ENCODE measurements at regions not wholly inside any gene's neighbourhood (a gene's known extent, or its start where the extent isn't known, plus 50 kb on each side); places are given as distances from the start of the nearest gene placed in this dataset.

GRCh38 chr2:195489101-195489500 is 167.9 kb upstream of the SLC39A10 start:
- H3K27me3 ChIP-seq (ENCODE audit: insufficient read depth, low read length), result no peaks in the 10 kb centered on the region
- H3K27ac ChIP-seq (ENCODE audit: low read depth, low read length), result no peak overlapping the region
- H3K79me2 ChIP-seq (ENCODE audit: insufficient read depth, low read length), result no peaks in the 10 kb centered on the region
- no peak overlapping the region for H3K4me3 ChIP-seq (ENCODE audit: insufficient read depth, low read length)
- TF ChIP-seq CTCF (IDR thresholded peaks at IDR 0.05; ENCODE audit: extremely low read depth, low read depth, low read length), result no peak
- no peaks in the 10 kb centered on the region for H3K36me3 ChIP-seq (ENCODE audit: insufficient read depth, low read length)
- no peak overlapping the region for H2AFZ ChIP-seq (ENCODE audit: low read length)
- H3K4me1 ChIP-seq (ENCODE audit: insufficient read depth, low read length), result peaks cover 18% of the 10 kb centered on the region
- no peaks in the 10 kb centered on the region for H4K20me1 ChIP-seq (ENCODE audit: insufficient read depth, low read length)
- no peak overlapping the region for H3K4me2 ChIP-seq (ENCODE audit: insufficient read depth, low read length)
- H3K9me3 ChIP-seq (ENCODE audit: low read depth, low read length), result no peaks in the 10 kb centered on the region
- no peak for DNase-seq (ENCODE audit: insufficient read length, low spot score, missing footprints)

- H3K4me1 ChIP-seq (ENCODE audit: insufficient read depth, low read length), result peaks cover 18% of the 10 kb centered on the region
- TF ChIP-seq CTCF (IDR thresholded peaks at IDR 0.05; ENCODE audit: extremely low read depth, low read depth, low read length), result no peak
- no peaks in the 10 kb centered on the region for H3K9me3 ChIP-seq (ENCODE audit: low read depth, low read length)
- H3K4me3 ChIP-seq (ENCODE audit: insufficient read depth, low read length), result no peak overlapping the region
- H3K27ac ChIP-seq (ENCODE audit: low read depth, low read length), result no peak overlapping the region
- no peaks in the 10 kb centered on the region for H3K27me3 ChIP-seq (ENCODE audit: insufficient read depth, low read length)
- no peak for DNase-seq (ENCODE audit: insufficient read length, low spot score, missing footprints)
- H3K79me2 ChIP-seq (ENCODE audit: insufficient read depth, low read length), result no peaks in the 10 kb centered on the region
- no peaks in the 10 kb centered on the region for H4K20me1 ChIP-seq (ENCODE audit: insufficient read depth, low read length)
- H3K36me3 ChIP-seq (ENCODE audit: insufficient read depth, low read length), result no peaks in the 10 kb centered on the region
- no peak overlapping the region for H2AFZ ChIP-seq (ENCODE audit: low read length)
- no peak overlapping the region for H3K4me2 ChIP-seq (ENCODE audit: insufficient read depth, low read length)
These were observed 168.5 kb upstream of the SLC39A10 start for GRCh38 chr2:195488567-195488966.

- peak; percentile 62 for DNase-seq (ENCODE audit: insufficient read length, low spot score, missing footprints)
These were observed 169.9 kb upstream of the SLC39A10 start for GRCh38 chr2:195486987-195487644.

GRCh38 chr2:195486520-195486919 is 170.5 kb upstream of the SLC39A10 start:
- no peaks in the 10 kb centered on the region for H3K9me3 ChIP-seq (ENCODE audit: low read depth, low read length)
- H3K4me2 ChIP-seq (ENCODE audit: insufficient read depth, low read length), result no peak overlapping the region
- no peaks in the 10 kb centered on the region for H4K20me1 ChIP-seq (ENCODE audit: insufficient read depth, low read length)
- TF ChIP-seq CTCF (IDR thresholded peaks at IDR 0.05; ENCODE audit: extremely low read depth, low read depth, low read length), result no peak
- no peaks in the 10 kb centered on the region for H3K27me3 ChIP-seq (ENCODE audit: insufficient read depth, low read length)
- H3K4me1 ChIP-seq (ENCODE audit: insufficient read depth, low read length), result peaks cover 18% of the 10 kb centered on the region
- no peaks in the 10 kb centered on the region for H3K79me2 ChIP-seq (ENCODE audit: insufficient read depth, low read length)
- H3K36me3 ChIP-seq (ENCODE audit: insufficient read depth, low read length), result no peaks in the 10 kb centered on the region
- H3K27ac ChIP-seq (ENCODE audit: low read depth, low read length), result no peak overlapping the region
- DNase-seq (ENCODE audit: insufficient read length, low spot score, missing footprints), result no peak
- no peak overlapping the region for H3K4me3 ChIP-seq (ENCODE audit: insufficient read depth, low read length)
- no peak overlapping the region for H2AFZ ChIP-seq (ENCODE audit: low read length)

More at GRCh38 chr2:195486987-195487644, 169.9 kb upstream of the SLC39A10 start:
- TF ChIP-seq CTCF (IDR thresholded peaks at IDR 0.05; ENCODE audit: extremely low read depth, low read depth, low read length), result no peak
- no peak overlapping the region for H3K4me3 ChIP-seq (ENCODE audit: insufficient read depth, low read length)
- no peaks in the 10 kb centered on the region for H3K9me3 ChIP-seq (ENCODE audit: low read depth, low read length)
- peak overlapping the region; percentile 21 for H3K27ac ChIP-seq (ENCODE audit: low read depth, low read length)
- H3K36me3 ChIP-seq (ENCODE audit: insufficient read depth, low read length), result no peaks in the 10 kb centered on the region
- H3K79me2 ChIP-seq (ENCODE audit: insufficient read depth, low read length), result no peaks in the 10 kb centered on the region
- no peaks in the 10 kb centered on the region for H4K20me1 ChIP-seq (ENCODE audit: insufficient read depth, low read length)
- no peaks in the 10 kb centered on the region for H3K27me3 ChIP-seq (ENCODE audit: insufficient read depth, low read length)
- H2AFZ ChIP-seq (ENCODE audit: low read length), result no peak overlapping the region
- no peak overlapping the region for H3K4me2 ChIP-seq (ENCODE audit: insufficient read depth, low read length)
- H3K4me1 ChIP-seq (ENCODE audit: insufficient read depth, low read length), result peaks cover 18% of the 10 kb centered on the region

Data from osteoblast (primary cell).